ENCODE measurements at regions not wholly inside any gene's neighbourhood (a gene's known extent, or its start where the extent isn't known, plus 50 kb on each side); places are given as distances from the start of the nearest gene placed in this dataset.

- Mint-ChIP-seq H3K4me3 (no peak overlapping the region), H3K9me3 (no peaks in the 10 kb centered on the region), H3K4me1 (no peaks in the 10 kb centered on the region), H3K36me3 (ENCODE audit: low read depth) (no peaks in the 10 kb centered on the region), H3K27ac (no peak overlapping the region), H3K27me3 (no peaks in the 10 kb centered on the region)
- no peak for DNase-seq
- POLR2A ChIA-PET = no interaction called here
- CTCF ChIA-PET = no interaction called here
Measured at GRCh38 chr16:58843675-58844074, 109.6 kb upstream of the GOT2 start.

- ChIA-PET POLR2A (no interaction called here), CTCF (no interaction called here)
- H3K4me3 Mint-ChIP-seq = no peak overlapping the region
- H3K27ac Mint-ChIP-seq = no peak overlapping the region
- H3K9me3 Mint-ChIP-seq = no peaks in the 10 kb centered on the region
- H3K36me3 Mint-ChIP-seq (ENCODE audit: low read depth) = no peaks in the 10 kb centered on the region
- H3K4me1 Mint-ChIP-seq = no peaks in the 10 kb centered on the region
- H3K27me3 Mint-ChIP-seq = no peaks in the 10 kb centered on the region
- DNase-seq = no peak
Measured at GRCh38 chr16:58842746-58843145, 108.6 kb upstream of the GOT2 start.

DNA sequence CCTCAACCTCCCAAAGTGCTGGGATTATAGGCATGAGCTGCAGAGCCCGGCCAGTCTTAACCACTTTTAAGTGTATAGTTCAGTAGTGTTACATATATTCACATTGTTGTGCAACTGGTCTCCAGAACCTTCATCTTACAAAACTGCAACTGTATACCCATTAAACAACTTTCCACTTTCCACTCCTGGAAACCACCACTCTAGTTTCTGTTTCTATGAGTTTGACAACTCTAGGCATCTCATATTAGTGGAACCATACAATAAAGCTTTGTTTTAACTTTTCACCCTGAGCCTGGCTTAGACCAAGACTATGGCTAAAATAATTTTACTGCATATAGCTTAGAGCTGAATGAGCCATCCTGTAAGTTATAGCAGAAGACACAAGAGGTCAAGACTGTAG, 108.0 kb upstream of the GOT2 start:
- Mint-ChIP-seq H3K27me3 (no peaks in the 10 kb centered on the region), H3K9me3 (no peaks in the 10 kb centered on the region), H3K36me3 (ENCODE audit: low read depth) (no peaks in the 10 kb centered on the region), H3K4me1 (no peaks in the 10 kb centered on the region), H3K4me3 (no peak overlapping the region), H3K27ac (no peak overlapping the region)
- ChIA-PET POLR2A (no interaction called here), CTCF (no interaction called here)
- no peak for DNase-seq

GRCh38 chr16:58837950-58838349, 103.8 kb upstream of the GOT2 start:
- no peak for DNase-seq
- ChIA-PET CTCF (no interaction called here), POLR2A (no interaction called here)
- H3K4me1 Mint-ChIP-seq = no peaks in the 10 kb centered on the region
- H3K27me3 Mint-ChIP-seq = no peaks in the 10 kb centered on the region
- H3K9me3 Mint-ChIP-seq = no peaks in the 10 kb centered on the region
- H3K4me3 Mint-ChIP-seq = no peak overlapping the region
- no peaks in the 10 kb centered on the region for H3K36me3 Mint-ChIP-seq (ENCODE audit: low read depth)
- H3K27ac Mint-ChIP-seq = no peak overlapping the region

DNA sequence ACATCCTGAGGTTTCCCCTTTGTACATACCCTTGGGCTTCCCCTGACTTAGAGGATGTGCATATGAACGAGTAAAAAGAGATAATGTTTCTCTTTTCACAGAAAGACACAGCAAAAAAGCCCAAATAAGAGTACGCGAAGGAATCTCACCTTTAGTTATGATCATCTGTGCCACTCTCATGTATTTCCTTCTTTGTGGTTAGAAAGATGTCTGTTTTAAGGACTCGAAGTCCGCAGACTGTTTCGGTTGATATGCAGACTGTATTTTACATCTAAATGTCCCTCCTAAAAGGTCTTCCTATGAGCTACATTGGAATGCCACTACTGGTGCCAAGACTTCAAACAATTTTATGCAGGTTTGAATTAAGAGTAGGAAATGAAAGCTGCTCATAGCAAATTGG, 102.3 kb upstream of the GOT2 start:
- Mint-ChIP-seq H3K36me3 (ENCODE audit: low read depth) (no peaks in the 10 kb centered on the region), H3K27me3 (no peaks in the 10 kb centered on the region), H3K27ac (no peak overlapping the region), H3K4me3 (no peak overlapping the region), H3K4me1 (no peaks in the 10 kb centered on the region), H3K9me3 (no peaks in the 10 kb centered on the region)
- CTCF ChIA-PET = no interaction called here
- POLR2A ChIA-PET = no interaction called here
- DNase-seq = no peak

DNA sequence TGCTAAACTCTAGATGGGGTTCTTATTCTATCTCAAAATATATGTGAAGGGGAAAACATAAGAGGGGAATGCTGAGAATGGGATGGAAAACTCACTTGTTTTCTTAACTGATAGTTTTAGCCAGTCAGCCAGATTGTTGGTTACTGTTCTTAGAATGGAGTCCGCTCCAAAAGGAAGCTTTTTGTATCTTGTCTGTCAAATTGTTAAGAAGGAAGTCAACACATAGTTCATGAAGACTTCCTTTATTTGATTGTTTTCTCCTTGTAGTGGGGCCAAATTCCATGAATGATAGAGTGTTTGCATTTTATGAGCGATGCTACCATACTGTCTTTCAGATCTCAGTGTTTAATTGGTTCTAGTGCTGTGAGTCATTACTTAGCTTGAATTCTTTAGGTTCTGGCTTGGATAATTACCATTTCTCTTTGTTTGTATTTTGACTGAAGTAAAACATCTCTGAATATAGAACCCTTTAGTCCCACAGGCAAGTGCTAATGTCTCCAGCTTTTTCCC, 98.3 kb upstream of the GOT2 start:
- H3K4me1 Mint-ChIP-seq = no peaks in the 10 kb centered on the region
- POLR2A ChIA-PET = no interaction called here
- CTCF ChIA-PET = no interaction called here
- no peak overlapping the region for H3K27ac Mint-ChIP-seq
- H3K9me3 Mint-ChIP-seq = no peaks in the 10 kb centered on the region
- H3K36me3 Mint-ChIP-seq (ENCODE audit: low read depth) = no peaks in the 10 kb centered on the region
- no peaks in the 10 kb centered on the region for H3K27me3 Mint-ChIP-seq
- DNase-seq = no peak
- no peak overlapping the region for H3K4me3 Mint-ChIP-seq

DNA sequence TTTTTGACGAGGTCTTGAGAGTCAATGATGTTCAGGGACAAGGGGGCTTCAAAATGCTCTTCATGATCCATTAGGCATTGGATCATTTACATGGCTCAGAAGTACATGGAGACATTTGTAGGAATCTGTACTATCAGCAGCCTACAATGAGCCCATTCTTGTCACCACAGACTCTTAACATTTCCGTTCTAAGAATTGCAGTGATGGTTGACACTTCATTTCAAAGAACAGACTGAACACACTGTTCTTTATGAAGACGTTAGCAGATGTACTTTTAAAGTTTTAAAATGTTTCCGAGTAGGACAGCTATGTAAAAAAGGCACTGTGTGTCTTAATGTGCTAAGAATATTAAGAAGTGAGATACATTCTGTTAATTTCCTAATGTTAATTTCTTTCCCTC, 97.3 kb upstream of the GOT2 start:
- POLR2A ChIA-PET = no interaction called here
- Mint-ChIP-seq H3K9me3 (no peaks in the 10 kb centered on the region), H3K27ac (no peak overlapping the region), H3K36me3 (ENCODE audit: low read depth) (no peaks in the 10 kb centered on the region), H3K4me3 (no peak overlapping the region), H3K27me3 (no peaks in the 10 kb centered on the region), H3K4me1 (no peaks in the 10 kb centered on the region)
- CTCF ChIA-PET = no interaction called here
- DNase-seq = no peak

DNA sequence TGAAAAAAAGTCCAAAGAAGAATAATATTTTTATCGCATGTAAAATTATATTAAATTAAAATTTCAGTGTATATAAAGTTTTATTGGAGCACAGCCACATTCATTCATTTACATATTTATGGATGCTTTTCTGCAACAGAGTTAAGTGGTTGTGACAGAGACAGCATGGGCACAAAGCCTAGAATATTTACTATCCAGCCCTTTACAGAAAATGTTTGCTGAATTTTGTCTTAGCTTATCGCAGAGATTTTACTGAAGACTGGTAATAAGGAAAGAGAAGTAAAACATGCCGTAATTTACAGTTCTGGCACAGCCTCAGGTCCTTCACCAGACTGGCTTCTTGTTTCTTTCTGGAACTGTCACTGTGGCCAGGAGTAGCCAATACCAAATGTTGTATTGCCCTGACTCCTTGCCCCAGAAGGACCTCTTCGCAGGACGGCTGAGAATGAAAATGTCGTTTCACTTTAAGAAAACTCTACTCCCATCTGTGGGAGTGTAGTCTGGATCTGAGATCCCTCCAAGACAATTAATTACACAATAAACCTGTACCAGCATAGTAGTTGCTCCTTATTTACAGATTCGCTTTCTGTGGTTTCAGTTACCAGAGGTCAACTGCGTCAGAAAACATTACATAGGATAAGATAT, 94.9 kb upstream of the GOT2 start:
- no peaks in the 10 kb centered on the region for H3K9me3 Mint-ChIP-seq
- H3K4me3 Mint-ChIP-seq = no peak overlapping the region
- H3K27me3 Mint-ChIP-seq = no peaks in the 10 kb centered on the region
- no peaks in the 10 kb centered on the region for H3K4me1 Mint-ChIP-seq
- DNase-seq = no peak
- H3K36me3 Mint-ChIP-seq (ENCODE audit: low read depth) = no peaks in the 10 kb centered on the region
- CTCF ChIA-PET = no interaction called here
- H3K27ac Mint-ChIP-seq = no peak overlapping the region
- POLR2A ChIA-PET = no interaction called here

DNA sequence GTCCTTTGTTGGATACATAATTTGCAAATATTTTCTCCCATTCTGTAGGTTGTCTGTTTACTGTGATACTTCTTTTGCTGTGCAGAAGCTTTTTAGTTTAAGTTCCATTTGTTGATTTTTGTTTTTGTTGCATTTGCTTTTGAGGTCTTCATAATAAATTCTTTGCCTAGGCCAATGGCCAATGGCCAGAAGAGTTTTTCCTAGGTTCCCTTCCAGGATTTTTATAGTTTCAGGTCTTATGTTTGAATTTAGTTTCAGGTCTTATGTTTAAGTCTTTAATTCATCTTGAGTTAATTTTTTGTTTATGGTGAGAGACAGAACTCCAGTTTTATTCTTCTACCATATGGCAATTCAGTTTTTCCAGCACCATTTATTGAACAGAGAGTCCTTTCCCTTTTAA, 90.1 kb upstream of the GOT2 start:
- ChIA-PET POLR2A (no interaction called here), CTCF (no interaction called here)
- Mint-ChIP-seq H3K27ac (no peak overlapping the region), H3K27me3 (no peaks in the 10 kb centered on the region), H3K4me3 (no peak overlapping the region), H3K9me3 (no peaks in the 10 kb centered on the region), H3K4me1 (no peaks in the 10 kb centered on the region), H3K36me3 (ENCODE audit: low read depth) (no peaks in the 10 kb centered on the region)
- DNase-seq = no peak

DNA sequence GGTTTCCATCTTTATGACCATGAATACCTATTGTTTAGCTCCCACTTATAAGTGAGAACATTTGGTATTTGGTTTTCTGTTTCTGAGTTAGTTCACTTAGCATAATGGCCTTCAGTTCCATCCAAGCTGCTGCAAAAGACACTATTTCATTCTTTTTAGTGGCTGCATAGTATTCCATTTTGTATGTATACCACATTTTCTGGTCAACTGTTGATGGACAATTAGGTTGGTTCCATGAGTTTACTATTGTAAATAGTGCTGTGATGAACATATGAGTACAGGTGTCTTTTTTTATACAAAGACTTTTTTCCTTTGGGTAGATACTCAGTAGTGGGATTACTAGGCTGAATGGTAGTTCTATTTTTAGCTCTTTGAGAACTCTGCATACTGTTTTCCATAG, 87.8 kb upstream of the GOT2 start:
- POLR2A ChIA-PET = no interaction called here
- no peak overlapping the region for H3K27ac Mint-ChIP-seq
- no peaks in the 10 kb centered on the region for H3K9me3 Mint-ChIP-seq
- peaks cover 2% of the 10 kb centered on the region for H3K27me3 Mint-ChIP-seq
- H3K4me3 Mint-ChIP-seq = no peak overlapping the region
- H3K36me3 Mint-ChIP-seq (ENCODE audit: low read depth) = no peaks in the 10 kb centered on the region
- H3K4me1 Mint-ChIP-seq = no peaks in the 10 kb centered on the region
- CTCF ChIA-PET = no interaction called here
- DNase-seq = no peak

DNA sequence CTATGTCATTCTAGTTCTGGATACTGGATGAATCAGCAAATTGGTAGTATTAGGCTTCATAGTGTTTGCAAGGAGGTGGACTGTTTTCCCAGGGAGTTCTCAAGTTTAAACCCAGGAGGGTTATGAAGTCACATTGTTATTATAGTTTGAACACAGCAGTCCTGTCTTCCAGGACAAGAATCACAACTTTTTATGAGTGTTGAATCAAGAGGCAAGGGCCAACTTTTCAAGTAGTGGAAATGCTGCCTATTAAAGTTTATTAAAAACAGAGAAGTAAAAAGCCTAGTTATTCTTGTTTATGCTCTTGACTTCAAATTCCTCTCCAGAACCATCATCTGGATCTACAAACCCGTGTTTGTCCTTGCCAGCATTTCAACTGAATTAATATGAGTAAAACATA, 86.3 kb upstream of the GOT2 start:
- H3K4me1 Mint-ChIP-seq = no peaks in the 10 kb centered on the region
- POLR2A ChIA-PET = no interaction called here
- H3K27me3 Mint-ChIP-seq = peaks cover 2% of the 10 kb centered on the region
- H3K27ac Mint-ChIP-seq = no peak overlapping the region
- H3K9me3 Mint-ChIP-seq = no peaks in the 10 kb centered on the region
- no peaks in the 10 kb centered on the region for H3K36me3 Mint-ChIP-seq (ENCODE audit: low read depth)
- no peak overlapping the region for H3K4me3 Mint-ChIP-seq
- no peak for DNase-seq
- CTCF ChIA-PET = no interaction called here

DNA sequence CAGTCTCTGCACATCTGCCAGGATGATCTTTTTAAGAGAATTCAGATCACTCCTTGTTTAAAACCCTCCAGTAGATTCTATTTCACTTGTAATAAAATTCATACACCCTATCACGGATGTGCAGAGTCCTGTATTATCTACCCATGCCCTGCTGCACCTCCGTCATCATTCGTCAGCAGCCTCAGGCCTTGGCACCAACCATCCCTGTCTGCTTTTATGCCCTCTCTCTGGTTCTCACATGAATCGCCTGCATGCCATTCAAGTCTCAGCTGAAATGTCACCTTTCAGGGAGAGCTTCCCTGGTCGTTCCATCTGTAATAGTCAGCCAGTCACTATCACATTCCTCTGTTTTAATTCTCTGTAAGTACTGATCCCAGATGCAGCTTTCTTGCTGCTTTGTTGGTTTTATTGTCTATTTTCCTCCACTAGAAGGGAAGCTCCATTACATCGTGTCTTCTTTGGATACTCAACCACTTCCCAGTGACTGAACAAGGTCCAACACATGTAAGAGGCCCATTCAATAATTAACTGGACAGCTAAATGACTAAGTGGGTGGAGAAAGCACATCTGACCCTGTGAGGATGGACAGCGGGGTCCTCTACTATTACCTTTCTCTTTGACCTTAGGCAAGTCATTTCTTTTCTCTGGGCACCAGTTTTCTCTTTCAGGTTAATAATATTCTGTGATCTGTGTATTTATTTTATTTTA, 81.2 kb upstream of the GOT2 start:
- H3K4me1 Mint-ChIP-seq = no peaks in the 10 kb centered on the region
- no peaks in the 10 kb centered on the region for H3K36me3 Mint-ChIP-seq (ENCODE audit: low read depth)
- peaks cover 2% of the 10 kb centered on the region for H3K27me3 Mint-ChIP-seq
- no peaks in the 10 kb centered on the region for H3K9me3 Mint-ChIP-seq
- no peak overlapping the region for H3K27ac Mint-ChIP-seq
- CTCF ChIA-PET = interaction anchor here (0.9 to 1.2 kb wide), 4 partner anchors 11 to 88 kb away, joined by 3 read pairs; no protein-coding TSS in a partner anchor
- DNase-seq = no peak
- H3K4me3 Mint-ChIP-seq = no peak overlapping the region
- POLR2A ChIA-PET = no interaction called here

- Mint-ChIP-seq H3K4me3 (peak overlapping the region; percentile 15), H3K4me1 (no peaks in the 10 kb centered on the region), H3K27ac (no peak overlapping the region), H3K36me3 (ENCODE audit: low read depth) (no peaks in the 10 kb centered on the region), H3K27me3 (peaks cover 2% of the 10 kb centered on the region), H3K9me3 (no peaks in the 10 kb centered on the region)
- peak; percentile 30 for DNase-seq
- CTCF ChIA-PET = interaction anchor here (0.7 to 0.9 kb wide), 2 partner anchors 57 to 79 kb away, joined by 3 read pairs; no protein-coding TSS in a partner anchor
- POLR2A ChIA-PET = no interaction called here
Measured at GRCh38 chr16:58814348-58814801, 80.3 kb upstream of the GOT2 start.

DNA sequence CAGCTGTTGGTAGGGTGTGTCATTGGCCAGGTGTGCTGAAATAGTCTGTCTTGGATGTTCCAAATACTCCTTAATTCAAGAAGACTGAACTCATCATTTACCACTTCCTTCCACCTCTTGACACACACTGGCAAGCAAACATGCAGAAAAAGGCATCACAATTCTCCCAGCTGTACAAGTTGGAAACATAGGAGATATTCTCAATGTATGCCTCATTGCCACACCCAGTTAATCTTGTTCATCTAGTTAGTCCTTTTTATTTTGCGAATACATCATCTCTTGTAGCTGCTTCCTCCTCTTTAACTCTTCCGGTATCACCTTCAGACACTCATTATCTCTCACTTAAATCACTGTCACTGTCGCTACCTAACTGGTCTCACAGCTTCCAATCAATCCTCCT, 75.1 kb upstream of the GOT2 start:
- POLR2A ChIA-PET = no interaction called here
- Mint-ChIP-seq H3K9me3 (no peaks in the 10 kb centered on the region), H3K4me3 (no peak overlapping the region), H3K27ac (no peak overlapping the region), H3K36me3 (ENCODE audit: low read depth) (no peaks in the 10 kb centered on the region), H3K4me1 (no peaks in the 10 kb centered on the region), H3K27me3 (no peaks in the 10 kb centered on the region)
- CTCF ChIA-PET = no interaction called here
- no peak for DNase-seq

All from activated CD4-positive, alpha-beta memory T cell treated with anti-CD3 and anti-CD28 coated beads, Interleukin-2, amount 10 ng/mL, durations not matched to agents 7 days and 5 days (primary cell).